Esophagus muscularis mucosa (tissue), 4 donors: ENCODE measurements at regions not wholly inside any gene's neighbourhood (a gene's known extent, or its start where the extent isn't known, plus 50 kb on each side); places are given as distances from the start of the nearest gene placed in this dataset.

Experiments
- DNase-seq: peaks from one replicate; pipeline ENCODE4 v3.0.0-alpha.2; 2017; ENCODE audit errors: extremely low spot score
- H3K27ac ChIP-seq, 4 donors: fragments of 200-600 bp; sonication (generic); replicated peaks in 1 of 4; 1 replicate in 3 of 4; 2 replicates in 1 of 4; pipeline ENCODE4 v1.5.1; 2016 to 2019; ENCODE audit warnings: mild to moderate bottlenecking in 1 of 4
- H3K27me3 ChIP-seq, 4 donors: fragments of 200-600 bp; sonication (generic); one replicate each; pipeline versions ENCODE4 v1.5.1 to v1.6.0; 2016 to 2019
- H3K36me3 ChIP-seq, 4 donors: fragments of 200-600 bp; sonication (generic); one replicate each; pipeline ENCODE4 v1.5.1; 2016 to 2019
- H3K4me1 ChIP-seq, 4 donors: fragments of 200-600 bp; sonication (generic); one replicate each; pipeline ENCODE4 v1.5.1; 2016 to 2019
- H3K4me3 ChIP-seq, 4 donors: fragments of 200-600 bp; sonication (generic); 1 replicate in 2 of 4; 2 replicates in 2 of 4; pipeline ENCODE4 v1.5.1; 2016 to 2019; ENCODE audit warnings: mild to moderate bottlenecking in 4 of 4, moderate library complexity in 1 of 4
- H3K9me3 ChIP-seq, 4 donors: fragments of 200-600 bp; sonication (generic); 1 replicate in 3 of 4; 2 replicates in 1 of 4; pipeline ENCODE4 v1.5.1; 2016 to 2019
- EP300 ChIP-seq: sonication (generic); formaldehyde crosslinking; IDR thresholded peaks from one replicate; pipeline ENCODE4 v1.6.1; 2017; ENCODE audit warnings: antibody characterized with exemption
- POLR2A ChIP-seq: fragments of 450-650 bp; IDR thresholded peaks from one replicate; pipeline ENCODE4 v1.6.1; 2017; ENCODE audit warnings: antibody characterized with exemption, moderate library complexity, mild to moderate bottlenecking, low read depth
- POLR2AphosphoS5 ChIP-seq, 2 donors: sonication (generic); formaldehyde crosslinking; IDR thresholded peaks; one replicate each; pipeline ENCODE4 v1.6.1; 2017; ENCODE audit warnings: antibody characterized with exemption in 2 of 2
- WGBS: methylation state at CpG from one replicate; pipeline ENCODE4 v1.1.5; 2018; 5-methylcytosine and 5-hydroxymethylcytosine counted together
- intact Hi-C: fragments of 100-400 bp; cut with DNase I; formaldehyde crosslinking; loops from one replicate; pipeline ENCODE4 v1.15.1; 2023
- TF ChIP-seq, protein P1 (sequence below), 3 experiments: fragments of 200-600 bp in 2 of 3; fragments of 450-650 bp in 1 of 3; sonication (generic) in 2 of 3; IDR thresholded peaks; one replicate each; pipeline ENCODE4 v1.5.1; 2017 to 2019; ENCODE audit warnings: antibody characterized with exemption in 3 of 3, mild to moderate bottlenecking in 2 of 3, moderate library complexity in 1 of 3

DNA sequence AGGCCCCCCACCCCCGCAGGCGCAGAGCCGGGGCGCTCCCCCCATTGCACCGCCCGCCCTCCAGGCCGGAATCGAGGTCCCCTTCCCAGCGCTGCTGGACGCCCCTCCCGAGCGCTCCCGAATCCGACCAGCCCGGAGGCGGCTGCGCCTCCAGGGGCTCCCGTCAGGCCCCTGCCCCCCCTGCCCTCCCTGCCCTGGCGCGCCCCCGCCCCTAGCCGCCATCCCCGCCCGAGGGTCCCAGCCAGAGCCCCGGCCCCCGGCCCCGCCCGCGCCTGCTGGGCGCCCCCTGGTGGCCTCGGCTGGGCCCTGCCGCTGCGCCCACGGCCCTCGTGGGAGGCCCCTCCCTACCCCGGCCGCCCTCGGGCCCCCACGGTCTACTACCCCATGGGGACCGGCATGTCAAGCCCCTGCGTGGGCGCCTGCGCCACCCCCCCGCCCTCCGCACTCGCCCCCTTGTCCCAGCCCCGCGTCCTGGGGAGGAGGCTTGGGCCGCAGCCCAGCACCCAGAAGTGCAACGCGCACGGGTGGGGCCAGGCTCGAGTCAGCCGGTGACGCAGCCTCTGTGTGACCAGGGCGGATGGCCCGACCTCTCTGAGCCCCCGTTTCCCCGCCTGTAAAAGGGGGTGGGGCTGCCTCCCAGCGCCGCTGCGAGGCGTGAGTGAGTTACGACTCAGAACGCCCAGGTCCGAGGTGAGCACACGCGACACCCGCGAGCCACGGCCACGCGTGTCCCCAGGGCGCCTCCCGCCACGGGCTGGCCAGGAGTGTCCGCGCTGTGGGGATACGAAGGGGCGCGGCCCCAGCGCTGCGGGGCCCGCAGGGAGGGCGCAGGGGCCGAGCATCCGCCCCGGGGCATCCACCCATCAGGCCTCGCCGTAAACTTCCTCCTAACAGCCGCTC lies 104.9 kb downstream of the FAM53A start:
- Histone ChIP-seq H3K27me3 (peaks cover 0 to 48% (median 0%) of the 10 kb centered on the region in 4 donors), H3K27ac (peak overlapping the region; percentile 70 to 88 (median 82)), H3K9me3 (no peaks in the 10 kb centered on the region), H3K36me3 (no peaks in the 10 kb centered on the region), H3K4me1 (peaks cover 12 to 33% (median 27%) of the 10 kb centered on the region in 4 donors), H3K4me3 (peak overlapping the region; percentile 61 to 75 (median 64))
- TF ChIP-seq POLR2AphosphoS5 (IDR thresholded peaks at IDR 0.05) (peak; percentile 43 to 67), POLR2A (no peak), EP300 (no peak)
- TF ChIP-seq, protein P1, sequence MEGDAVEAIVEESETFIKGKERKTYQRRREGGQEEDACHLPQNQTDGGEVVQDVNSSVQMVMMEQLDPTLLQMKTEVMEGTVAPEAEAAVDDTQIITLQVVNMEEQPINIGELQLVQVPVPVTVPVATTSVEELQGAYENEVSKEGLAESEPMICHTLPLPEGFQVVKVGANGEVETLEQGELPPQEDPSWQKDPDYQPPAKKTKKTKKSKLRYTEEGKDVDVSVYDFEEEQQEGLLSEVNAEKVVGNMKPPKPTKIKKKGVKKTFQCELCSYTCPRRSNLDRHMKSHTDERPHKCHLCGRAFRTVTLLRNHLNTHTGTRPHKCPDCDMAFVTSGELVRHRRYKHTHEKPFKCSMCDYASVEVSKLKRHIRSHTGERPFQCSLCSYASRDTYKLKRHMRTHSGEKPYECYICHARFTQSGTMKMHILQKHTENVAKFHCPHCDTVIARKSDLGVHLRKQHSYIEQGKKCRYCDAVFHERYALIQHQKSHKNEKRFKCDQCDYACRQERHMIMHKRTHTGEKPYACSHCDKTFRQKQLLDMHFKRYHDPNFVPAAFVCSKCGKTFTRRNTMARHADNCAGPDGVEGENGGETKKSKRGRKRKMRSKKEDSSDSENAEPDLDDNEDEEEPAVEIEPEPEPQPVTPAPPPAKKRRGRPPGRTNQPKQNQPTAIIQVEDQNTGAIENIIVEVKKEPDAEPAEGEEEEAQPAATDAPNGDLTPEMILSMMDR (IDR thresholded peaks at IDR 0.05) = peak; percentile 50 to 86 (median 76)
- under 1% methylated on average over 39 of the region's 91 CpGs for WGBS
- intact Hi-C loops = no loop called here
- no peak for DNase-seq

DNA sequence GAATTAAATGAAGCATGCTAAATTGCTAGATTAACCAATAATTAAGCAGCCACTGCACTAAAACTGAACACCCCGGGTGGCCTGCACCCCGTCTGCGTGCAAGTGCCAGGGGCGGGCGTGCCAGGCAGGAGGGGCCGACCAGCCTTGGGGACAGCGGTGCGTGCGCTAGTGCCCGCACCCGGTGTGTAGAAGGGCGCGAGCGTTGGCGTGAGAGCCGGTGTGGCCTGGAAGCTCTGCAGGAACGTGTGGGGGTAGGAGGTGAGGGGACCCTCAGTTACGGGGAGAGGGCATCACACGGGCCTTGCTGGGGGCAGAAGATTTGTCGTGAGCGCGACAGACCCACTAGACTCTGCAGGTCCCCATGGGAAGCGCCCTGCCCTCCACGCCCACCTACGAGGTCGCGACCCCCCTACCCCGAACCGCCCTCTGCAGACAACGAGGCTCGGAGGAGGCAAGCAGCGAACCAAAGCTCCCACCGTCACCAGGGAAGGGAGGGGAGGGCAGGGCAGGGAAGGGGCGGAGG lies 105.8 kb downstream of the FAM53A start:
- no peak for DNase-seq
- peaks cover 12 to 33% (median 27%) of the 10 kb centered on the region in 4 donors for H3K4me1 ChIP-seq
- peak overlapping the region; percentile 61 to 75 (median 64) for H3K4me3 ChIP-seq
- intact Hi-C loops = no loop called here
- H3K36me3 ChIP-seq = no peaks in the 10 kb centered on the region
- 34% methylated on average over 23 of the region's 34 CpGs for WGBS
- H3K27me3 ChIP-seq = peaks cover 0 to 53% (median 0%) of the 10 kb centered on the region in 4 donors
- no peak overlapping the region for H3K27ac ChIP-seq
- TF ChIP-seq POLR2AphosphoS5 (IDR thresholded peaks at IDR 0.05) (no peak), EP300 (no peak), POLR2A (no peak)
- TF ChIP-seq, protein P1 (IDR thresholded peaks at IDR 0.05) = no peak
- no peaks in the 10 kb centered on the region for H3K9me3 ChIP-seq

DNA sequence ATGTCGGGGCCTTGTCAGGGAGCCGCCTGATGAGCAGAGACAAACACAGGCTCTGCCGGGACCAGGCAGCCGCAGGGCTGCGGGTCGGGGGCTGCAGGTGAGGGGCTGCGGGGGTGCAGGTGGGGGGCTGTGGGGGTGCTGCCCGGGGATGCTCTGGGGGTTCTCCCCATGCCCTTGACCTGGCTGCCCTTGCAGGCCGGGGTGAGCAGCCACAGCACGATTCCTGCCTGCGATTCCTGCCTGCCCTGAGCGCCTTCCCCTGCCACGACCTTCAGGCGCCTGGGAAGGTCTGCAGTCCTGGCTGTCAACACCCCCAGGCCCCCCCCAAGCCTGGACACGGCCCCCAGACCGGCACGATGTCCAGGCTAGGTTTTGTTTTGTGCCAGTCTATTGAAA lies 106.3 kb downstream of the FAM53A start:
- Histone ChIP-seq H3K27me3 (peaks cover 0 to 53% (median 0%) of the 10 kb centered on the region in 4 donors), H3K36me3 (no peaks in the 10 kb centered on the region), H3K27ac (no peak overlapping the region), H3K4me1 (peaks cover 12 to 33% (median 27%) of the 10 kb centered on the region in 4 donors), H3K9me3 (no peaks in the 10 kb centered on the region), H3K4me3 (no peak overlapping the region)
- no peak for DNase-seq
- intact Hi-C loops = no loop called here
- TF ChIP-seq, protein P1 (IDR thresholded peaks at IDR 0.05) = no peak
- TF ChIP-seq EP300 (no peak), POLR2A (no peak), POLR2AphosphoS5 (IDR thresholded peaks at IDR 0.05) (no peak)
- WGBS = 69% methylated on average over 4 of the region's 17 CpGs

DNA sequence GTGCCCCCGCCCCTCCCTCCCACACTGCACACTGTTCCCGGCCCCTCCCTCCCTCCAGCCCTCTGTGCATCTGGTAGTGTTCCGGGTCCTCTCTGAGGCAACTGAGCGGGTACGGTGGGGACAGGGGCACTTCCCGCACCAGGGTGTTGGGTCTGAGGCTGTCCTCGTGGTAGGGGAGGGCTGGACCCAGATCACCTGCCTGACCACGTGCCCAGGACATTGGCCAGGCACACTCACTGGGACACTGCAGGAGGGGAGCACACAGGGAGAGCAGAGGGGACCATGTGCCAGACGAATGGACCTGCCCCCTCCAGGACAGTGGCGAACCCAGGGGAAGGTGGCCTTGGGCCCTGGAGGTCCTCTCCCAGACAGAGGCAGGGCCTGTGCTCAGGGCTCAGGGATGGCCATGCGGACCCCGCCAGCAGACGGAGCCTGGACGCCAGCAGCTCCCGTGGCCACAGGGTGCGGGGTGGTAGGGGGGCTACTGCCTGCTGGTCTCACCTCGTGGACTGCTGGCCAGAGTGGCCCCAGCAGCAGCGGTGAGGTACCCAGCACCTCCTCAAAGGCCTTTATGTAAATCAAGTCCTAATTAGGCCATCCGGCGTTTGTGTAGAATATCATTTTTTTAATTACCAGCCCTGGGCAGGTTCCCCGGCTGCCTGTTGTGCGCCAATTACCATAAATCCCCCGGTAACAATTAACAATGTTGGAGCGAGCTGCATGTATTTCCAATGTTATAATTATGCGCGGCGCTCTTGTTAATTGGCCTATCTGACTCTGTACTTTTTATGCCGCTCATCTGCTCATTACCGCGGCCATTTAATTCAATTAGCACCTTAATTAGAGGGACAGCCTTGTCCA lies 106.9 kb downstream of the FAM53A start:
- intact Hi-C loops = no loop called here
- DNase-seq = no peak
- no peak overlapping the region for H3K4me3 ChIP-seq
- H3K9me3 ChIP-seq = no peaks in the 10 kb centered on the region
- TF ChIP-seq, protein P1 (IDR thresholded peaks at IDR 0.05) = no peak
- TF ChIP-seq POLR2A (no peak), POLR2AphosphoS5 (IDR thresholded peaks at IDR 0.05) (no peak), EP300 (no peak)
- no peak overlapping the region for H3K27ac ChIP-seq
- no peaks in the 10 kb centered on the region for H3K36me3 ChIP-seq
- H3K4me1 ChIP-seq = peaks cover 12 to 33% (median 27%) of the 10 kb centered on the region in 4 donors
- 81% methylated on average over 16 of the region's 30 CpGs for WGBS
- peaks cover 0 to 53% (median 0%) of the 10 kb centered on the region in 4 donors for H3K27me3 ChIP-seq
